ENCODE measurements at regions not wholly inside any gene's neighbourhood (a gene's known extent, or its start where the extent isn't known, plus 50 kb on each side); places are given as distances from the start of the nearest gene placed in this dataset.

DNA sequence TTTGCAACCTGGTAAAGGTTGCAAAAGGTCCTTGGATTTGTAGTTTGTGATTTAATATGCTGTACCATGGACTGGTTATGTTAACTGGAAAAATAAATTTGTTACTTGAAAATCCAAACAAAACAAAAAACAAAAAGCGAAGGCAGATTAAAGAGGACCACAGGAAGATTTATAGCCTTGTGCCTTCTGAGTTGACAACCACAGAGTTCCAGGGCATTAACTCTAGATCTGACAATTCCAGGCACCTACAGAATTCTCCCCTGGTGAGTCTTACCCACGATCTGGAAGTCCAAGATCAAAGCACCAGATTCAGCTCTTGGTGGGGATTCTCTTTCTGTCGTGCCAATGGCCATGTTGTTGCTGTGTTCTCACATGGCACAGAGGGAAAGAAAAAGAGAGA, 107.9 kb upstream of the SELENOP start (continued):
- TF ChIP-seq, protein P1, sequence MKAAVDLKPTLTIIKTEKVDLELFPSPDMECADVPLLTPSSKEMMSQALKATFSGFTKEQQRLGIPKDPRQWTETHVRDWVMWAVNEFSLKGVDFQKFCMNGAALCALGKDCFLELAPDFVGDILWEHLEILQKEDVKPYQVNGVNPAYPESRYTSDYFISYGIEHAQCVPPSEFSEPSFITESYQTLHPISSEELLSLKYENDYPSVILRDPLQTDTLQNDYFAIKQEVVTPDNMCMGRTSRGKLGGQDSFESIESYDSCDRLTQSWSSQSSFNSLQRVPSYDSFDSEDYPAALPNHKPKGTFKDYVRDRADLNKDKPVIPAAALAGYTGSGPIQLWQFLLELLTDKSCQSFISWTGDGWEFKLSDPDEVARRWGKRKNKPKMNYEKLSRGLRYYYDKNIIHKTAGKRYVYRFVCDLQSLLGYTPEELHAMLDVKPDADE (IDR thresholded peaks at IDR 0.05) = no peak

DNA sequence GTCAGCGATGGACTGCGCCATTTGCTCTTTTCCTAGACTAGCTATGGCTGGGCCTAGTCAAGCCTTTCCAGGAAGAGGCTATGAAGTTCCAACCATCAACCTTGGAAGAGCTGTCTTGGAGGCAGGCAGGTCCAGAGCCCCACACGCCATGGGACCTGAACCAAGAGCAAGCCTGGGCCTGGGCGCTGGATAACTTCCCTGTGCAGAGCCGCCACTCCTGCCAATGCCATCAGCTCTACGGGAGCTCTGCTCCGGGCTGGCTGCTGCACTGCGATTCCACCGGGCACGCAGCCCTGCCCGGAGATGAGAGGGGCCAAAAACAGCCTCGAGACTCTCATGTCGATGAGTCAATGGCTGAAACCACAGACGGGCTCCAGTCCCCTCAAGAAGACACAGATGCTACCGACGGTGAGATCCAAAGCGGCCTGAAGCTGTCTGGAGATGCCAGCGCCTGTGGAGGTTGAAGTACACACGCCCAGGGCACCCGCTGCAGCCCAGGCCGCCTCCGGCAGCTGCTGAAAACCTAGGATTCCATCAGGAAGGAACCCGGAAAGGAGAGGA, 103.7 kb upstream of the SELENOP start:
- no peak for DNase-seq (ENCODE audit: low spot score)
- no peak for TF ChIP-seq EZH2 (IDR thresholded peaks at IDR 0.05; ENCODE audit: low read depth, unreplicated experiment)
- no peak for TF ChIP-seq ZNF114 (CRISPR knock-in tag; IDR thresholded peaks at IDR 0.05)
- no peak for TF ChIP-seq CREB1 (CRISPR knock-in tag; IDR thresholded peaks at IDR 0.05; ENCODE audit: low read depth)
- no peak for TF ChIP-seq STAT1 (IDR thresholded peaks at IDR 0.05; ENCODE audit: unreplicated experiment)
- TF ChIP-seq, protein P2, sequence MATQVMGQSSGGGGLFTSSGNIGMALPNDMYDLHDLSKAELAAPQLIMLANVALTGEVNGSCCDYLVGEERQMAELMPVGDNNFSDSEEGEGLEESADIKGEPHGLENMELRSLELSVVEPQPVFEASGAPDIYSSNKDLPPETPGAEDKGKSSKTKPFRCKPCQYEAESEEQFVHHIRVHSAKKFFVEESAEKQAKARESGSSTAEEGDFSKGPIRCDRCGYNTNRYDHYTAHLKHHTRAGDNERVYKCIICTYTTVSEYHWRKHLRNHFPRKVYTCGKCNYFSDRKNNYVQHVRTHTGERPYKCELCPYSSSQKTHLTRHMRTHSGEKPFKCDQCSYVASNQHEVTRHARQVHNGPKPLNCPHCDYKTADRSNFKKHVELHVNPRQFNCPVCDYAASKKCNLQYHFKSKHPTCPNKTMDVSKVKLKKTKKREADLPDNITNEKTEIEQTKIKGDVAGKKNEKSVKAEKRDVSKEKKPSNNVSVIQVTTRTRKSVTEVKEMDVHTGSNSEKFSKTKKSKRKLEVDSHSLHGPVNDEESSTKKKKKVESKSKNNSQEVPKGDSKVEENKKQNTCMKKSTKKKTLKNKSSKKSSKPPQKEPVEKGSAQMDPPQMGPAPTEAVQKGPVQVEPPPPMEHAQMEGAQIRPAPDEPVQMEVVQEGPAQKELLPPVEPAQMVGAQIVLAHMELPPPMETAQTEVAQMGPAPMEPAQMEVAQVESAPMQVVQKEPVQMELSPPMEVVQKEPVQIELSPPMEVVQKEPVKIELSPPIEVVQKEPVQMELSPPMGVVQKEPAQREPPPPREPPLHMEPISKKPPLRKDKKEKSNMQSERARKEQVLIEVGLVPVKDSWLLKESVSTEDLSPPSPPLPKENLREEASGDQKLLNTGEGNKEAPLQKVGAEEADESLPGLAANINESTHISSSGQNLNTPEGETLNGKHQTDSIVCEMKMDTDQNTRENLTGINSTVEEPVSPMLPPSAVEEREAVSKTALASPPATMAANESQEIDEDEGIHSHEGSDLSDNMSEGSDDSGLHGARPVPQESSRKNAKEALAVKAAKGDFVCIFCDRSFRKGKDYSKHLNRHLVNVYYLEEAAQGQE (IDR thresholded peaks at IDR 0.05; ENCODE audit: unreplicated experiment) = no peak
- no peak for TF ChIP-seq EZH2phosphoT487 (IDR thresholded peaks at IDR 0.05; ENCODE audit: unreplicated experiment)
- TF ChIP-seq, protein P3, sequence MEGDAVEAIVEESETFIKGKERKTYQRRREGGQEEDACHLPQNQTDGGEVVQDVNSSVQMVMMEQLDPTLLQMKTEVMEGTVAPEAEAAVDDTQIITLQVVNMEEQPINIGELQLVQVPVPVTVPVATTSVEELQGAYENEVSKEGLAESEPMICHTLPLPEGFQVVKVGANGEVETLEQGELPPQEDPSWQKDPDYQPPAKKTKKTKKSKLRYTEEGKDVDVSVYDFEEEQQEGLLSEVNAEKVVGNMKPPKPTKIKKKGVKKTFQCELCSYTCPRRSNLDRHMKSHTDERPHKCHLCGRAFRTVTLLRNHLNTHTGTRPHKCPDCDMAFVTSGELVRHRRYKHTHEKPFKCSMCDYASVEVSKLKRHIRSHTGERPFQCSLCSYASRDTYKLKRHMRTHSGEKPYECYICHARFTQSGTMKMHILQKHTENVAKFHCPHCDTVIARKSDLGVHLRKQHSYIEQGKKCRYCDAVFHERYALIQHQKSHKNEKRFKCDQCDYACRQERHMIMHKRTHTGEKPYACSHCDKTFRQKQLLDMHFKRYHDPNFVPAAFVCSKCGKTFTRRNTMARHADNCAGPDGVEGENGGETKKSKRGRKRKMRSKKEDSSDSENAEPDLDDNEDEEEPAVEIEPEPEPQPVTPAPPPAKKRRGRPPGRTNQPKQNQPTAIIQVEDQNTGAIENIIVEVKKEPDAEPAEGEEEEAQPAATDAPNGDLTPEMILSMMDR (conservative IDR thresholded peaks at IDR 0.05; ENCODE audit: low read depth in 2 of 2) = no peak
- TF ChIP-seq JUNB (IDR thresholded peaks at IDR 0.05; ENCODE audit: unreplicated experiment) = no peak
- TF ChIP-seq ZNF331 (CRISPR knock-in tag; IDR thresholded peaks at IDR 0.05; ENCODE audit: low read depth) = no peak
- no peak for TF ChIP-seq NANOG (IDR thresholded peaks at IDR 0.05; ENCODE audit: borderline replicate concordance)
- no peak for TF ChIP-seq POLR2AphosphoS5 (IDR thresholded peaks at IDR 0.05; ENCODE audit: low read depth)
- TF ChIP-seq, protein P1 (IDR thresholded peaks at IDR 0.05) = no peak

More for the DNA sequence above, 103.7 kb upstream of the SELENOP start:
- Histone ChIP-seq H3F3A (replicated peaks; ENCODE audit: low read depth) (no peaks in the 10 kb centered on the region), H2AFZ (no peak overlapping the region), H3K4me2 (no peak overlapping the region), H3K27me3 (ENCODE audit: insufficient read depth) (peaks cover under 1% of the 10 kb centered on the region; the same call in 1 of the 2 replicates), H3K4me1 (ENCODE audit: insufficient read depth) (no peaks in the 10 kb centered on the region), H4K20me1 (replicated peaks; ENCODE audit: insufficient read depth) (no peaks in the 10 kb centered on the region), H3K9me2 (ENCODE audit: insufficient read depth) (no peaks in the 10 kb centered on the region), H3K79me2 (replicated peaks; ENCODE audit: insufficient read depth) (no peaks in the 10 kb centered on the region), H3K27ac (ENCODE audit: low read depth) (no peak overlapping the region), H3K36me3 (ENCODE audit: insufficient read depth) (no peaks in the 10 kb centered on the region), H3K4me3 (no peak overlapping the region)
- Mint-ChIP-seq H3K9me3 (no peaks in the 10 kb centered on the region), H3K36me3 (ENCODE audit: low read depth) (no peaks in the 10 kb centered on the region), H3K4me1 (no peaks in the 10 kb centered on the region; the same call in 2 of the 3 replicates), H3K27ac (no peak overlapping the region), H3K27me3 (ENCODE audit: insufficient read depth, low read depth, poor library complexity) (peaks cover 3% of the 10 kb centered on the region), H3K4me3 (no peak overlapping the region)
- ATAC-seq = no peak

All from GM23338 (cell line).